NCI-H2171 (cell line): ENCODE measurements at regions not wholly inside any gene's neighbourhood (a gene's known extent, or its start where the extent isn't known, plus 50 kb on each side); places are given as distances from the start of the nearest gene placed in this dataset.

Experiments
- DNase-seq: peaks from one replicate; lab custom pipeline; 2025; lab: John Stamatoyannopoulos, UW

DNA sequence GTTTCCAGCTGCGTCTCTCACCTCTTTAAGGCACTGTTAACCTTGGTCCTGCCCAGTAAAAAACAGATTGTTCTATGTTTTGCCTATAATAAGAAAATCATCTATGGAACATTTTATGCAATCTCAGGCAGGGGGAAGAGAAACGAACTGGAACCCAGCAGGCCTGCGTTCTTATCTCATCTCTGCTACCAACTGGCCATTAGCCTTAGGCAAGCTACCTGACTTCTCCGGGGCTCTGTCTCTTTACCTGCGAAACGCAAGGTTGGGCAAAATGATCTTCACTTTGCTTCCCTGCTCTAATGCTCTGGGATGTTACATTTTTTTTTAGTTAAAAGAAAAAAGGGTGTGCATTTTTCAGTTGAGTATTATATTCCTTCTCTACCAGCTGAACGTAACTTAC lies 70.5 kb upstream of the WIPF1 start:
- DNase-seq = no peak

DNA sequence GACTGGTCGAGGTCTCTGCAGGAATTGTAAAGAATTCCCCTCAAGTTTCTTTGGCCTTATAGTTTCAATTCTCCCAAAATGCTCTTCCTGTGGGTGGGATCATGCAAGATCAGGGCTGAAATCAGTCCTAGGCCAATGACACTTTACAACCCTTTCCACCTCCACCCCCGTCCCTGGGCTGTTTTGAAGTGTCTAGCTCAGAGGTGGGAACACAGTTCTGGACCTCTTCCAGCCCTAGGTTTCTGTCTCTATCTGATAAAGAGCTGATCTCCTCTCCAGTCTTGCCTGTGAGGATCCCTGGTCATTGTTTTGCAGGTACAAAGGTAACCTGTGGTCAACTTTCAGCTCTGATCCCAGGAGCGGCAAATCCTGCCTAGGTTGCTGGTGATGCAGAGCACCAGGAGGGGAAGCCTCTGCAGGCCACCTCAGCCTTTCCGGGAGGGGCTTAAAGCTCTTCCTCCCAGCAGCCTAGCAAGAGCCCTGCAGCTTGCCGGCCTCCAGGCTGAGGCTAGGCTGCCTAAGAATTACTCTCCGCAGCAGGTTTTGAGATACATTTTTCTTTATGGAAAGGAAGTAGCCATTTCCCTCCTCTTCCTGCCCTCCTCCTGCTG lies 69.8 kb upstream of the WIPF1 start:
- DNase-seq = no peak

GRCh38 chr2:174666845-174667244 lies 69.2 kb upstream of the WIPF1 start:
- DNase-seq = no peak

GRCh38 chr2:174666312-174666711 lies 68.7 kb upstream of the WIPF1 start:
- DNase-seq = no peak

- DNase-seq = no peak
Measured at GRCh38 chr2:174664084-174664759, 66.6 kb upstream of the WIPF1 start.

DNA sequence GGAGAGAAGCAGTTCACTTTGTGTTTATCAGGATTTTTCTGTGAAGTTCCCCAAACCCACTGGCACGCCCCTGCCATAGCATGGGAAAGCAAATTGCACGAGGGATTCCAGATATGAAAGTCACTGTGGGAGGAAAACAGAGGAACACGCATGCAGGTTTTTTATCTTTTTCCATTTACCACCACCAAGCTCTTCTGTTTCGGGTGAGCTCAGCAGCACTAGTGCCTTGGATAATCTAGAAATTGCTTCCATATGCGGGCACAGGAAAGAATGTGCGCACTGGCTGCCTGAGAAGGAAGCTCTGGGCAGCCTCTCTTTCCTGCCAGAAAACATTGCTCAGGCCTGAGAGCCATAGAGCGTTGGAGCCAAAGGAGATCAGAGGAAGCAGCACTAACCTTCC lies 65.9 kb upstream of the WIPF1 start:
- no peak for DNase-seq

DNA sequence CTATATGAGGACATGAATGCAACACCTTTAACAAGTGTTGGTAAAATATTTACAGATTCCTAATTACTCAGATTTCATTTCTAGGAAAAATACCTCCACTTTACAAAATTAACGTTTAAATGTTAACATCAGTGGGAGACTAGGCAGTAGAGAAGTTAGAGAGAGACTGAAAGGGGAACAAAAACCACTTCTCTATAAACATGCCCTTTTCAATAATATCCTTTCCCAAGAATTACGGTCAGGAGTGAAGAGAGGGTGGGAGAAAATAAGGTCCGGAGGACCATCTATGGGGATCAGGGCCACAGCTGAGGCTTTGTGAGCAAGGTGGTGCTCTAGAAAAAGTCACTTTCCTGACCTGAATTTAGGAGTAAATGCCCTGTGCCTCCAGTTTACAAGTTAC lies 65.3 kb upstream of the WIPF1 start:
- DNase-seq = no peak

DNA sequence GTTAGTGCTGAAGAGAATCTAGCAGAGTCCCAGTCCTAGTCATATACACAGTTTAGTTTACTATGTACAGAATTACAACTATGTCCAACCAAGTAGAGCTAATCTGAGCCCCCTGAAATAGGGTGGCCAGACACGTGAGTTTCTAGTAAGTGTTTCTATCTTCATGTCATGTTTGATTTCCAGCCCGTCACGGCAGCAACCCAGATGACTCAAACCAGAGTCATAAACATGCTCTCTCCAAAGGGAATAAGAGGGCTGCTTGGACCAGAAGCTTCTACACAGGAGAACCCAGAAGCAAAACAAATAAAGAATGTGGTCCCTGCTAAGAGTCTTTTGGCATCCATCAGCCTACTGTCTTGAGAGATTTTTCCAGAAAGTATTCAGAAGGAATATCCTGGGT lies 64.9 kb upstream of the WIPF1 start:
- no peak for DNase-seq

DNA sequence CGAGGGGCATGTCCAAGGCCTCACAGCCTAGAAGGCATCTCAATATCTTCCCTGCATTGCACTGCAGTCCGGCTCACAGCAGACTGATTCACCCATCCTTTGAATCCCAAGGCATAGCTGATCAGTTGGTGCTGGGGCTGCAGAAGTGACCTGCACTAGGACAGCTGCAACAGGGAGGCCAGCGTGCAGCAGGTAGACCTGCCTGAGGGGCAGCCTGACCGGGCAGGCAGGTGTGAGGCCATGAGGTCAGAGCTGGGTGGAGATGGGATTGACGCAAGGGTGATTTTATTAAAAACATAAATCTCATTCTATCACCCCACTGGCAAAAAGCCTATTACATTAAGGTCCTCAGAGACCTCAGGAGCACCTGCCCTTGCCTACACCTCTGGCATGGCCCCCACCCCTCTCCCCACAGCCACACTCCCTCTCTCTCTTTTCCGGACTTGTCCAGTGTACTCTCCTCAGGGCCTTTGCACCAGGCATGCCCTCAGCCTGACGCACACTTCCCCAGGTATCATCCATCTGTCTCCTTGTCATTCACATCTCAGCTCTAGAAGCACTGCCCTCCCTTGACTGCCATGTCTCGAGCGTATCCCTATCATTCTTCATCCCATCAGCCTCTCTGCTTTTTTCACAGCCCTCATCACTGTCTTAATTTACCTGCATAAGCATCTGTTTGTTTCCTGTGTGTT lies 63.5 kb upstream of the WIPF1 start:
- DNase-seq = no peak

DNA sequence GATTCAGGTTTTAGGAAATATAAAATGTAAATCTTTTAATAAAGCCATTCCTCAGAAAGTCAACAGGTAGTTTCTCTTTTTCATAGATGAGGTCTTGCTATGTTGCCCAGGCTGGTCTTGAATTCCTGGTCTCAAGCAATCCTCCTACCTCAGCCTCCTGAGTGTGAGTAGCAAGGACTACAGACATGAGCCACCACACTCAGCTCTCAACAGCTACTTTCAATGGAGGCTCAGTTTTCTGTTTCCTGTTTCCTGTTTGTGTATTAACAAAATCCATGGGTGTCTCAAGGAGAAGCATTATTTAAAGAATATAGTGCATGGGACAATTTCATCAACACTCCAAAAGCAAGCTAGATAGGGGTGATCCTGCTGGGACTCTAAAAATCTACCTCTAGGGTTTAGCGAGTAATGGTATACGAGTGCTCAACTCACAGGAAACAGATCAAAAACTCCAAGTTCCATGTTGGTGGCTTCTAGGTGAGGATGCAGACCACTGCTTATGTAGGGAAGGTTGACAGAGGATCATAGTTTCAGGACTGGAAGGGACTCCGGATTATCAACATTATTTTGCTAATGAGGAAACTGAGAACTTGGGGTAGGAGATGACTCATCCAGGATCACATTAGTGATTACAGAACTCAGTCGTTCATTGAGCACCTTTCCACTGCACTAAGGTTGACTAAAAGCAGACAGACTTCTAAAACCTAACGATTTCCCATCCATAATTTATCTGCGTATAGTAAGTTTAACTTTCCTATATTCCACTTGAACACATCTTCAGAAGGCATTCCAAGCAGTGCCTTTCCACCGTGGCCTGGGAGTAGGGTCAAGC lies 61.7 kb upstream of the WIPF1 start:
- no peak for DNase-seq

DNA sequence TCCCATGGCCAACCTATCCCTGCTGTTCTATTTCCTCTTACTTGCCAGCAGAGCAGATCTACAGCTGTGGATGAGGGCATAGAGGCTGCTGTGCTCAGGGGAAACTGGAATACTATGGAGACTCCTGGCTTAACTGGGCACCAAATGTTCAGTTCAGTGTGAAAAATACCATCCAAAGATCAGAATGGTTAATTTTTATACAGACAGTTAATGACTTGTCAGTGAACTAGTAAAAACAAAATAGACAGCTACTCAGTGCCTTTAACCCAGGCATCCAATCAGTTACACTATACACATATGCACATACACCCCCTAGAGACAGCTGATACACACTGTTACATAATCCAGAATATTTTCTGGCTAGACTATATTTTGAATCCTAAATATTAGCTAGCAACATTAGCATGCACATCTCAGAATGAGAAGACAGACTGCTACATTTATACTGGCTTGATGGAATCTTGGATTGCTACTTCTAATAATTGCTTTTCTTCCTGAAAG lies 59.1 kb upstream of the WIPF1 start:
- no peak for DNase-seq

DNA sequence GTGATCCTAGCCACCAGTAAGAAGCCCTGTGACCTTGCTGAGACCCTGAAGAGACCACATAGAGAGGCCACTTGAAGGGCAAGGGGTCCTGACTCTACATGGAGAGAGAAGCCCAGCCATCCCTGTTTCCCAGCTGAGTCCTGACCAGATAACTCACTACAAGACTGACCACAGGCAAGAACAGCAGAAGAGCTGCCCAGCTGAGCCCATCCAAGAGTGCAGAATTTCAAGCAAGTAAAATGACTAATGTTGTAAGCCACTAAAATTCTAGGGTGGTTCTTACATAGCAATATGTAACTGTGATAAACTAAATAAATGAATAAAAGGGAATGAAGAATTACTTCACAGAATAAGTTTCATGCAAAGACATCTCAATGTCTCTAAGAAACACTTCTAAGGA lies 58.4 kb upstream of the WIPF1 start:
- no peak for DNase-seq

DNA sequence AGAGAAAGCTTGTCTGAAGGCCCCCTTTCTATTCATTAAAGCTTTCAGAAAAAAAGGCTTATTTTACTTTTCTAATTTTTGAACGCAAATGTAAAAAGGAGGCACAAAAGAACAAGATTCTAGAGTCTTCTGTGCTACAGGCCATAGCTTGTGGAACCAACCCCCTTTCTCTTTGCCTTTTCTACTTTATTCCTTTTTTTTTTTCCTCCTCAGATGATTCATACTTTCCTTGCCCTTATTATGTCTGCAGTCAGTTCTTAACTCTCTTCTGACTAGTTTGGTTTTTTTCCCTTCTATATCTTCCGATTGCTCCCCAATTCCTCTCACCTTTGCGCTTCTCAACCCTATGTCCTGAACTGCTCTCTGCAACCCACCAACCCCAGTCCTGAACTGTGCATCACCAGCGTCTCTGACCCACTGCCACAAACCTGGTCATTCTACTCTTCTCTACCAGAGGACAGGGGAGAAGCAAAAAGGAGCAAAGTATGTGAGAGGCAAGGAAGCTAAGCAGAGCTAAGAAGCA lies 56.9 kb upstream of the WIPF1 start:
- no peak for DNase-seq

DNA sequence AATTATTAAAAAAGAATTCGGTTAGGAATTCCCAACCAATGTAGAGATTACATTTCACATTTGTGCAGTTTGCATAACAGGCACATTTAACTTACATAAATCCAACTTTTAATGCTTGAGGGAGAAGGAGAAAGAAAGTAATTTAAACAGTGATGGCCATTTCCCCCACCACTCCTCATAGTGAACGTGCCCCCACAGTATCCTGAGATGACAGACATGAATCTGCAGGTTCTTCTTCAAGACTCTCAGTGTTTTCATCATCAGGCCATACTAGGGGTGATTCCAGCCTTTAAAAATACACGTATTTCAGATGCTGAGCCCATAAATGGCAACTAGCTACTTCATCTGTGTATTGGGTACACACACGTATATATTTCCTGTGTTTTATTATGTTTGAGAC lies 51.3 kb upstream of the WIPF1 start:
- no peak for DNase-seq
